ENCODE measurements at regions not wholly inside any gene's neighbourhood (a gene's known extent, or its start where the extent isn't known, plus 50 kb on each side); places are given as distances from the start of the nearest gene placed in this dataset.
"Not testable (repeated sequence)": the region's sequence is repeated elsewhere in the genome, so short reads cannot be mapped to it uniquely, and the experiment has no call there.

GRCh38 chrX:39431893-39432292 is 630.6 kb downstream of the MID1IP1 start:
- Mint-ChIP-seq H3K27ac (no peak overlapping the region), H3K9me3 (peaks cover 8% of the 10 kb centered on the region), H3K36me3 (ENCODE audit: low read depth) (peaks cover 3% of the 10 kb centered on the region), H3K4me3 (no peak overlapping the region), H3K4me1 (ENCODE audit: low read depth) (peaks cover 52% of the 10 kb centered on the region), H3K27me3 (no peaks in the 10 kb centered on the region)
- ChIA-PET CTCF (no interaction called here), POLR2A (interaction anchor here (0.6 to 1.2 kb wide), 2 partner anchors 76 to 107 kb away, joined by 3 to 4 read pairs; no protein-coding TSS in a partner anchor)
- intact Hi-C loops (cut with micrococcal nuclease): no loop called here
- ATAC-seq (no peak), DNase-seq (no peak)
- no peak for TF ChIP-seq CTCF (IDR thresholded peaks at IDR 0.05)

GRCh38 chrX:39434671-39435070 is 633.4 kb downstream of the MID1IP1 start:
- DNase-seq; intact Hi-C loops (cut with micrococcal nuclease); H3K27ac Mint-ChIP-seq; H3K27me3 Mint-ChIP-seq; ATAC-seq; POLR2A ChIA-PET; CTCF ChIA-PET; H3K36me3 Mint-ChIP-seq (ENCODE audit: low read depth); H3K4me3 Mint-ChIP-seq: not testable (repeated sequence)
- Mint-ChIP-seq H3K4me1 (ENCODE audit: low read depth) (peaks cover 34% of the 10 kb centered on the region), H3K9me3 (peaks cover 12% of the 10 kb centered on the region)

- ATAC-seq; CTCF ChIA-PET; H3K36me3 Mint-ChIP-seq (ENCODE audit: low read depth); intact Hi-C loops (cut with micrococcal nuclease); H3K27me3 Mint-ChIP-seq; POLR2A ChIA-PET; H3K27ac Mint-ChIP-seq; DNase-seq; H3K4me3 Mint-ChIP-seq: not testable (repeated sequence)
- Mint-ChIP-seq H3K4me1 (ENCODE audit: low read depth) (peaks cover 47% of the 10 kb centered on the region), H3K9me3 (peaks cover 12% of the 10 kb centered on the region)
Observed at GRCh38 chrX:39436538-39436937, 635.3 kb downstream of the MID1IP1 start.

- intact Hi-C loops (cut with micrococcal nuclease): no loop called here
- no peak for DNase-seq
- peaks cover 49% of the 10 kb centered on the region for H3K4me1 Mint-ChIP-seq (ENCODE audit: low read depth)
- CTCF ChIA-PET: no interaction called here
- H3K27me3 Mint-ChIP-seq: no peaks in the 10 kb centered on the region
- ATAC-seq: no peak
- POLR2A ChIA-PET: no interaction called here
- H3K27ac Mint-ChIP-seq: no peak overlapping the region
- H3K36me3 Mint-ChIP-seq (ENCODE audit: low read depth): peaks cover 3% of the 10 kb centered on the region
- no peak overlapping the region for H3K4me3 Mint-ChIP-seq
- H3K9me3 Mint-ChIP-seq: peaks cover 12% of the 10 kb centered on the region
- TF ChIP-seq CTCF (IDR thresholded peaks at IDR 0.05): no peak
Observed at GRCh38 chrX:39437670-39438441, 636.6 kb downstream of the MID1IP1 start.

GRCh38 chrX:39438603-39439602 is 637.6 kb downstream of the MID1IP1 start:
- H3K27ac Mint-ChIP-seq: peak overlapping the region; percentile 14
- no peak for TF ChIP-seq CTCF (IDR thresholded peaks at IDR 0.05)
- no peaks in the 10 kb centered on the region for H3K27me3 Mint-ChIP-seq
- no peak for DNase-seq
- intact Hi-C loops (cut with micrococcal nuclease): no loop called here
- ChIA-PET CTCF (interaction anchor here (1.4 kb wide), 1 partner anchor 13 kb away, joined by 3 read pairs; no protein-coding TSS in a partner anchor), POLR2A (no interaction called here)
- H3K36me3 Mint-ChIP-seq (ENCODE audit: low read depth): peaks cover 2% of the 10 kb centered on the region
- peaks cover 45% of the 10 kb centered on the region for H3K4me1 Mint-ChIP-seq (ENCODE audit: low read depth)
- no peak overlapping the region for H3K4me3 Mint-ChIP-seq
- peaks cover 5% of the 10 kb centered on the region for H3K9me3 Mint-ChIP-seq
- no peak for ATAC-seq
